ENCODE measurements at regions not wholly inside any gene's neighbourhood (a gene's known extent, or its start where the extent isn't known, plus 50 kb on each side); places are given as distances from the start of the nearest gene placed in this dataset.
A peak's percentile ranks its signal among the peaks of the same experiment; 100 is the strongest.
"Not testable (repeated sequence)": the region's sequence is repeated elsewhere in the genome, so short reads cannot be mapped to it uniquely, and the experiment has no call there.

- intact Hi-C loops (cut with DNase I) = no loop called here
- DNase-seq = no peak
Measured at GRCh38 chr6:21332660-21333059, 260.9 kb upstream of the SOX4 start.

GRCh38 chr6:21333715-21334114 is 259.8 kb upstream of the SOX4 start:
- no peak for DNase-seq
- intact Hi-C loops (cut with DNase I) = no loop called here

GRCh38 chr6:21334651-21335050 is 258.9 kb upstream of the SOX4 start:
- intact Hi-C loops (cut with DNase I) = no loop called here
- no peak for DNase-seq

- no peak for DNase-seq
- intact Hi-C loops (cut with DNase I) = no loop called here
Measured at GRCh38 chr6:21335591-21335990, 258.0 kb upstream of the SOX4 start.

- intact Hi-C loops (cut with DNase I) = no loop called here
- no peak for DNase-seq
Measured at GRCh38 chr6:21337263-21337662, 256.3 kb upstream of the SOX4 start.

GRCh38 chr6:21340573-21340972 is 253.0 kb upstream of the SOX4 start:
- intact Hi-C loops (cut with DNase I) = no loop called here
- DNase-seq = no peak

GRCh38 chr6:21341910-21342309 is 251.6 kb upstream of the SOX4 start:
- intact Hi-C loops (cut with DNase I) = no loop called here
- no peak for DNase-seq

- intact Hi-C loops (cut with DNase I) = no loop called here
- no peak for DNase-seq
Measured at GRCh38 chr6:21342501-21342900, 251.1 kb upstream of the SOX4 start.

- intact Hi-C loops (cut with DNase I); DNase-seq: not testable (repeated sequence)
Measured at GRCh38 chr6:21345704-21346103, 247.8 kb upstream of the SOX4 start.

GRCh38 chr6:21348146-21348503 is 245.4 kb upstream of the SOX4 start:
- no peak for DNase-seq
- intact Hi-C loops (cut with DNase I) = no loop called here

- intact Hi-C loops (cut with DNase I) = no loop called here
- no peak for DNase-seq
Measured at GRCh38 chr6:21348504-21349195, 244.9 kb upstream of the SOX4 start.

- no peak for DNase-seq
- intact Hi-C loops (cut with DNase I) = no loop called here
Measured at GRCh38 chr6:21349834-21350233, 243.7 kb upstream of the SOX4 start.

GRCh38 chr6:21350926-21351325 is 242.6 kb upstream of the SOX4 start:
- DNase-seq = no peak
- intact Hi-C loops (cut with DNase I) = no loop called here

- no peak for DNase-seq
- intact Hi-C loops (cut with DNase I) = no loop called here
Measured at GRCh38 chr6:21352131-21352530, 241.4 kb upstream of the SOX4 start.

GRCh38 chr6:21354805-21355238 is 238.7 kb upstream of the SOX4 start:
- no peak for DNase-seq
- intact Hi-C loops (cut with DNase I) = no loop called here

- intact Hi-C loops (cut with DNase I) = no loop called here
Measured at GRCh38 chr6:21355638-21356037, 237.9 kb upstream of the SOX4 start.

GRCh38 chr6:21357262-21357661 is 236.3 kb upstream of the SOX4 start:
- intact Hi-C loops (cut with DNase I) = no loop called here
- DNase-seq = no peak

More at GRCh38 chr6:21355638-21356037, 237.9 kb upstream of the SOX4 start:
- DNase-seq = no peak

- no peak for DNase-seq
- intact Hi-C loops (cut with DNase I) = no loop called here
Measured at GRCh38 chr6:21359926-21360325, 233.6 kb upstream of the SOX4 start.

GRCh38 chr6:21360336-21360735 is 233.2 kb upstream of the SOX4 start:
- no peak for DNase-seq
- intact Hi-C loops (cut with DNase I) = no loop called here

GRCh38 chr6:21367148-21367547 is 226.4 kb upstream of the SOX4 start:
- DNase-seq = peak in 1 of 10 donors; percentile 51
- intact Hi-C loops (cut with DNase I) = no loop called here

- no peak for DNase-seq
- intact Hi-C loops (cut with DNase I) = no loop called here
Measured at GRCh38 chr6:21367649-21368154, 225.8 kb upstream of the SOX4 start.

GRCh38 chr6:21371061-21371460 is 222.5 kb upstream of the SOX4 start:
- DNase-seq = no peak
- intact Hi-C loops (cut with DNase I) = no loop called here

- intact Hi-C loops (cut with DNase I) = no loop called here
Measured at GRCh38 chr6:21371676-21372171, 221.8 kb upstream of the SOX4 start.

More at GRCh38 chr6:21371676-21372171, 221.8 kb upstream of the SOX4 start:
- DNase-seq = no peak
